PC-9 (cell line): ENCODE measurements at regions not wholly inside any gene's neighbourhood (a gene's known extent, or its start where the extent isn't known, plus 50 kb on each side); places are given as distances from the start of the nearest gene placed in this dataset.

Source experiments
- BruUV-seq: library from RNA; stranded (reverse); fragments of 400-500 nt; replicated peaks from 2 replicates; lab custom pipeline; 2021; lab: Mats Ljungman, UMichigan
- CTCF ChIA-PET: fragments of 300-600 bp; sonication (Branson Sonifier 250); formaldehyde crosslinking; loops from one replicate; lab custom pipeline; 2022; ENCODE audit warnings: antibody characterized with exemption; lab: Charles Lee
- POLR2A ChIA-PET: fragments of 300-600 bp; sonication (Branson Sonifier 250); formaldehyde crosslinking; loops from one replicate; lab custom pipeline; 2022; ENCODE audit warnings: antibody characterized with exemption; ENCODE audit not compliant: unreplicated experiment; lab: Charles Lee
- DNase-seq, 2 experiments: peaks; one replicate each; pipeline versions ENCODE4 v3.0.0 to v3.0.0-alpha.2; 2015 to 2022; ENCODE audit warnings: mixed read lengths in 1 of 2
- H2AFZ ChIP-seq: fragments of 200-600 bp; sonication (generic); 2 replicates; pipeline ENCODE4 v1.8.1; 2017; ENCODE audit warnings: antibody characterized with exemption
- H3F3A ChIP-seq: fragments of 200-600 bp; sonication (generic); 2 replicates; pipeline ENCODE4 v1.8.1; 2017; ENCODE audit warnings: antibody characterized with exemption, mild to moderate bottlenecking, low read depth; ENCODE audit not compliant: insufficient read depth
- H3K27ac ChIP-seq: fragments of 200-600 bp; sonication (generic); 2 replicates; pipeline ENCODE4 v1.6.1; 2016; ENCODE audit warnings: mixed run types
- H3K27me3 ChIP-seq: fragments of 200-600 bp; sonication (generic); 2 replicates; pipeline ENCODE4 v1.6.1; 2016; ENCODE audit warnings: low read depth, mixed run types; ENCODE audit not compliant: insufficient read depth
- H3K36me3 ChIP-seq: fragments of 200-600 bp; sonication (generic); 2 replicates; pipeline ENCODE4 v1.6.1; 2016; ENCODE audit warnings: low read depth, mixed run types
- H3K4me1 ChIP-seq: fragments of 200-600 bp; sonication (generic); replicated peaks from 2 replicates; pipeline ENCODE4 v1.6.1; 2016; ENCODE audit warnings: mixed run types; ENCODE audit not compliant: insufficient read depth
- H3K4me2 ChIP-seq: fragments of 200-600 bp; sonication (generic); 2 replicates; pipeline ENCODE4 v1.6.1; 2017; ENCODE audit warnings: mixed run types
- H3K4me3 ChIP-seq: fragments of 200-600 bp; sonication (generic); 2 replicates; pipeline ENCODE4 v1.6.1; 2016; ENCODE audit warnings: mixed run types
- H3K79me2 ChIP-seq: fragments of 200-600 bp; sonication (generic); 2 replicates; pipeline ENCODE4 v1.6.1; 2017; ENCODE audit warnings: low read depth, mixed run types
- H3K9me2 ChIP-seq: fragments of 200-600 bp; sonication (generic); 2 replicates; pipeline ENCODE4 v1.8.1; 2017; ENCODE audit warnings: mild to moderate bottlenecking; ENCODE audit not compliant: insufficient read depth
- H3K9me3 ChIP-seq: fragments of 200-600 bp; sonication (generic); 2 replicates; pipeline ENCODE4 v1.8.1; 2016; ENCODE audit warnings: low read depth; ENCODE audit not compliant: insufficient read depth
- H4K20me1 ChIP-seq: fragments of 200-600 bp; sonication (generic); 2 replicates; pipeline ENCODE4 v1.8.1; 2017; ENCODE audit not compliant: insufficient read depth
- EZH2 ChIP-seq: fragments of 200-600 bp; sonication (generic); IDR thresholded peaks from 2 replicates; pipeline ENCODE4 v1.8.0; 2017; ENCODE audit warnings: antibody characterized with exemption, low read depth
- intact Hi-C: fragments of 100-400 bp; cut with micrococcal nuclease; formaldehyde crosslinking; loops from one replicate; pipeline ENCODE4 v1.10.0; 2022; ENCODE audit not compliant: unreplicated experiment
- TF ChIP-seq, protein P1 (sequence below): fragments of 200-600 bp; sonication (generic); conservative IDR thresholded peaks from 2 replicates; pipeline ENCODE4 v1.6.1; 2017; ENCODE audit warnings: mixed run types, antibody characterized with exemption, mild to moderate bottlenecking, moderate library complexity

DNA sequence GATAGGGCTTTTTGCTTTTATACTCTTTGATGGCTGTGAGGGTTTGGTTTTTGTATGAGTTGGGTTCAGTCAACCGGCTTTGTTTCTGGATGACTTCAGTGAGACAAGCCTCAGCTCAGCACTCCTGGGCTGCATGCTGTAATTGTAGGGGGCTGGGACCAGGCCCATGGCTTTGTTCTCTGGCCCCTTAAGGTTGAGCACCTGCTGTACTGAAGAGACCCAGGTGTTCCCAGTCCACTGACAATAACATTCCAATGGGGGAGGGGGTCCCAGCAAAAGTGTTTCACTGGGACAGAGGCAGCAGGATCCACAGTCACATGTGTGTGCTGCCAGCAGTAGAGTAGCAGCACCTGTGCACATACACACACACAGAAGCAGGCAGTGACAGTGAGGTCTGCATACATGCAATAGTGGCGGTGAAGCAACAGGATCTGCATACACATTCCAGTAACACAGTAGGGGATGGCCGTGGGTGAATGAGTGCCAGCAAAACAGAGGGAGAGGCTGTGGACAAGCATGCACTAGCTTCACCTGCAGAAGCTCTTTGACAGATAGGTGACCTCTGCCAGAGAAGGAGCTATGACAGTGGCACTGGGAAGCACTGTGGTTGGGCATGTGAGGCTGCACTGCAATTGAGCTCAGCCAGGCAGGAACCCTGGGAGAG lies 240.4 kb downstream of the ASCL1 start:
- Histone ChIP-seq H4K20me1 (0 out of 2 replicates have a peak, but pooled peaks cover 3% of the 10 kb centered on the region), H3K9me2 (no peaks in the 10 kb centered on the region), H2AFZ (no peak overlapping the region), H3K79me2 (no peaks in the 10 kb centered on the region), H3K9me3 (no peaks in the 10 kb centered on the region), H3K27ac (no peak overlapping the region), H3K27me3 (no peaks in the 10 kb centered on the region), H3K4me3 (no peak overlapping the region), H3K4me1 (no peaks in the 10 kb centered on the region), H3F3A (no peaks in the 10 kb centered on the region), H3K36me3 (no peaks in the 10 kb centered on the region), H3K4me2 (no peak overlapping the region)
- intact Hi-C loops, result no loop called here
- DNase-seq, result no peak
- no TSS peak for BruUV-seq
- ChIA-PET POLR2A (no interaction called here), CTCF (no interaction called here)
- TF ChIP-seq, protein P1, sequence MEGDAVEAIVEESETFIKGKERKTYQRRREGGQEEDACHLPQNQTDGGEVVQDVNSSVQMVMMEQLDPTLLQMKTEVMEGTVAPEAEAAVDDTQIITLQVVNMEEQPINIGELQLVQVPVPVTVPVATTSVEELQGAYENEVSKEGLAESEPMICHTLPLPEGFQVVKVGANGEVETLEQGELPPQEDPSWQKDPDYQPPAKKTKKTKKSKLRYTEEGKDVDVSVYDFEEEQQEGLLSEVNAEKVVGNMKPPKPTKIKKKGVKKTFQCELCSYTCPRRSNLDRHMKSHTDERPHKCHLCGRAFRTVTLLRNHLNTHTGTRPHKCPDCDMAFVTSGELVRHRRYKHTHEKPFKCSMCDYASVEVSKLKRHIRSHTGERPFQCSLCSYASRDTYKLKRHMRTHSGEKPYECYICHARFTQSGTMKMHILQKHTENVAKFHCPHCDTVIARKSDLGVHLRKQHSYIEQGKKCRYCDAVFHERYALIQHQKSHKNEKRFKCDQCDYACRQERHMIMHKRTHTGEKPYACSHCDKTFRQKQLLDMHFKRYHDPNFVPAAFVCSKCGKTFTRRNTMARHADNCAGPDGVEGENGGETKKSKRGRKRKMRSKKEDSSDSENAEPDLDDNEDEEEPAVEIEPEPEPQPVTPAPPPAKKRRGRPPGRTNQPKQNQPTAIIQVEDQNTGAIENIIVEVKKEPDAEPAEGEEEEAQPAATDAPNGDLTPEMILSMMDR, result no peak
- TF ChIP-seq EZH2, result no peak

DNA sequence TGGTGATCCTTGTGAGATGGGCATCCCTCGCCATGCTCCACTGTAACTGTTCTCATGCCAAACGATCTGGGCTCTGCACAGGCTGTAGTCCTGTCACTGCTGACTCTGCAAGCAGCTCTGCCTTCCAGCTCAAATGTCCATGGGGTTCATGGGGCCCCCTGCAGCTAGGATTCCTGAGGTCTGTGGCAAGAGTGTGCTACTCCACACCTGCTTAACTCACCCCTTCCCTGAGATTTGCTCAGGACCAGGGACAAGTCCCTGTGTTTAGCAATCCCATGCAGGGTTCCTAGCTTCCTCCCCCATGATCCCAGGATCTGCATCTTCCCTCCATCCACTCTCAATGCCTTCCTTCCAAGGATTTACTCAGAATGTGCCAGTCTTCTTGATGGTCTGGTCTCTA lies 241.0 kb downstream of the ASCL1 start:
- Histone ChIP-seq H4K20me1 (0 out of 2 replicates have a peak, but pooled peaks cover 3% of the 10 kb centered on the region), H2AFZ (no peak overlapping the region), H3K79me2 (no peaks in the 10 kb centered on the region), H3K36me3 (no peaks in the 10 kb centered on the region), H3K27me3 (no peaks in the 10 kb centered on the region), H3F3A (no peaks in the 10 kb centered on the region), H3K9me2 (no peaks in the 10 kb centered on the region), H3K4me3 (no peak overlapping the region), H3K4me2 (no peak overlapping the region), H3K4me1 (no peaks in the 10 kb centered on the region), H3K9me3 (no peaks in the 10 kb centered on the region), H3K27ac (no peak overlapping the region)
- intact Hi-C loops, result no loop called here
- TF ChIP-seq, protein P1, result no peak
- no peak for TF ChIP-seq EZH2
- CTCF ChIA-PET, result no interaction called here
- no TSS peak for BruUV-seq
- DNase-seq, result no peak
- POLR2A ChIA-PET, result no interaction called here

DNA sequence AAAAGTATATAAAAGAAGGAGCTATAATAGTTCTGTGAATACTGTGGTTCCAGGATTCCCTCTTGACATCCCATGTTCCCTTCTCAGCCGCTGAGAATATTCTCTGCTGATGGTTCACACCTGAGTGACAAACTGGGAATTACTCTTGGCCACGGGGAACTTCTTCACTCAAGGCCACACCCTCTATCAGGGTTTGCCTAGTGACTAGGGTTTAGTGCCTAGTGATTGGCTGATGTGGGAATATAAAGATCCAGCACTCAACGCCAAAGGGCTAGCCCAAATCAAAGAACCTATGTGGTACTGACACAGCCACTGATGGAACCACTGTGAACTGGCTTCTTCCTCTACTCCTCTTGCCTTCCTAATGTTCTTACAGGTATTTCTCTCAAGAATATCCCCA lies 248.4 kb downstream of the ASCL1 start:
- H3K36me3 ChIP-seq, result no peaks in the 10 kb centered on the region
- DNase-seq, result no peak
- H2AFZ ChIP-seq, result no peak overlapping the region
- H3K9me2 ChIP-seq, result no peaks in the 10 kb centered on the region; the same call in 1 of the 2 replicates
- H3K9me3 ChIP-seq, result no peaks in the 10 kb centered on the region
- no peak overlapping the region for H3K4me2 ChIP-seq
- no peak for TF ChIP-seq EZH2
- TF ChIP-seq, protein P1, result no peak
- no peaks in the 10 kb centered on the region for H3F3A ChIP-seq
- ChIA-PET CTCF (no interaction called here), POLR2A (no interaction called here)
- intact Hi-C loops, result no loop called here
- H3K4me1 ChIP-seq, result no peaks in the 10 kb centered on the region
- no peak overlapping the region for H3K27ac ChIP-seq
- H3K4me3 ChIP-seq, result no peak overlapping the region
- no peaks in the 10 kb centered on the region for H3K79me2 ChIP-seq
- H4K20me1 ChIP-seq, result no peaks in the 10 kb centered on the region
- 0 out of 2 replicates have a peak, but pooled peaks cover 4% of the 10 kb centered on the region for H3K27me3 ChIP-seq
- BruUV-seq, result no TSS peak
